ENCODE measurements at regions not wholly inside any gene's neighbourhood (a gene's known extent, or its start where the extent isn't known, plus 50 kb on each side); places are given as distances from the start of the nearest gene placed in this dataset.

- TF ChIP-seq SUZ12 (IDR thresholded peaks at IDR 0.05; ENCODE audit: extremely low read depth, insufficient read depth, insufficient read length), result no peak
- no peak for TF ChIP-seq YY1 (IDR thresholded peaks at IDR 0.05; ENCODE audit: insufficient read depth, insufficient read length)
- TF ChIP-seq ZNF274 (IDR thresholded peaks at IDR 0.05; ENCODE audit: low read depth, low read length), result no peak
Observed at GRCh38 chr3:113088616-113089015, 97.8 kb downstream of the GTPBP8 start.

Data from NT2/D1 (cell line).